ENCODE measurements at regions not wholly inside any gene's neighbourhood (a gene's known extent, or its start where the extent isn't known, plus 50 kb on each side); places are given as distances from the start of the nearest gene placed in this dataset.

- Histone ChIP-seq H3K36me3 (ENCODE audit: control insufficient read depth, insufficient read depth, low read length) (no peaks in the 10 kb centered on the region), H3K27me3 (ENCODE audit: control insufficient read depth, insufficient read depth, low read length) (no peaks in the 10 kb centered on the region), H3K4me3 (ENCODE audit: low read depth, low read length) (no peak overlapping the region)
- no peak for TF ChIP-seq CTCF (IDR thresholded peaks at IDR 0.05; ENCODE audit: insufficient read depth, low read length, poor library complexity, severe bottlenecking)
- DNase-seq (ENCODE audit: low read depth): no peak
Measured at GRCh38 chr13:47081850-47082249, 185.0 kb upstream of the HTR2A start.

GRCh38 chr13:47081246-47081645, 184.4 kb upstream of the HTR2A start:
- DNase-seq (ENCODE audit: low read depth): no peak
- no peak for TF ChIP-seq CTCF (IDR thresholded peaks at IDR 0.05; ENCODE audit: insufficient read depth, low read length, poor library complexity, severe bottlenecking)
- Histone ChIP-seq H3K36me3 (ENCODE audit: control insufficient read depth, insufficient read depth, low read length) (no peaks in the 10 kb centered on the region), H3K27me3 (ENCODE audit: control insufficient read depth, insufficient read depth, low read length) (no peaks in the 10 kb centered on the region), H3K4me3 (ENCODE audit: low read depth, low read length) (no peak overlapping the region)

- no peak for TF ChIP-seq CTCF (IDR thresholded peaks at IDR 0.05; ENCODE audit: insufficient read depth, low read length, poor library complexity, severe bottlenecking)
- no peak for DNase-seq (ENCODE audit: low read depth)
- no peaks in the 10 kb centered on the region for H3K36me3 ChIP-seq (ENCODE audit: control insufficient read depth, insufficient read depth, low read length)
- no peak overlapping the region for H3K4me3 ChIP-seq (ENCODE audit: low read depth, low read length)
- H3K27me3 ChIP-seq (ENCODE audit: control insufficient read depth, insufficient read depth, low read length): no peaks in the 10 kb centered on the region
Measured at GRCh38 chr13:47080621-47081020, 183.8 kb upstream of the HTR2A start.

- TF ChIP-seq CTCF (IDR thresholded peaks at IDR 0.05; ENCODE audit: insufficient read depth, low read length, poor library complexity, severe bottlenecking): no peak
- Histone ChIP-seq H3K36me3 (ENCODE audit: control insufficient read depth, insufficient read depth, low read length) (no peaks in the 10 kb centered on the region), H3K27me3 (ENCODE audit: control insufficient read depth, insufficient read depth, low read length) (no peaks in the 10 kb centered on the region), H3K4me3 (ENCODE audit: low read depth, low read length) (no peak overlapping the region)
- DNase-seq (ENCODE audit: low read depth): no peak
Measured at GRCh38 chr13:47076500-47076899, 179.6 kb upstream of the HTR2A start.

GRCh38 chr13:47069133-47069532, 172.3 kb upstream of the HTR2A start:
- no peak for DNase-seq (ENCODE audit: low read depth)
- Histone ChIP-seq H3K36me3 (ENCODE audit: control insufficient read depth, insufficient read depth, low read length) (no peaks in the 10 kb centered on the region), H3K27me3 (ENCODE audit: control insufficient read depth, insufficient read depth, low read length) (no peaks in the 10 kb centered on the region), H3K4me3 (ENCODE audit: low read depth, low read length) (no peak overlapping the region)
- no peak for TF ChIP-seq CTCF (IDR thresholded peaks at IDR 0.05; ENCODE audit: insufficient read depth, low read length, poor library complexity, severe bottlenecking)

GRCh38 chr13:47067306-47067705, 170.5 kb upstream of the HTR2A start:
- no peak for DNase-seq (ENCODE audit: low read depth)
- TF ChIP-seq CTCF (IDR thresholded peaks at IDR 0.05; ENCODE audit: insufficient read depth, low read length, poor library complexity, severe bottlenecking): no peak
- Histone ChIP-seq H3K4me3 (ENCODE audit: low read depth, low read length) (no peak overlapping the region), H3K27me3 (ENCODE audit: control insufficient read depth, insufficient read depth, low read length) (no peaks in the 10 kb centered on the region), H3K36me3 (ENCODE audit: control insufficient read depth, insufficient read depth, low read length) (no peaks in the 10 kb centered on the region)

Measured in kidney epithelial cell (primary cell).